Activated CD8-positive, alpha-beta memory T cell treated with anti-CD3 and anti-CD28 coated beads, Interleukin-2, amount 50 U/mL, for 24 hours (primary cell): ENCODE measurements at regions not wholly inside any gene's neighbourhood (a gene's known extent, or its start where the extent isn't known, plus 50 kb on each side); places are given as distances from the start of the nearest gene placed in this dataset.

ENCODE experiments used
- DNase-seq: peaks from one replicate; pipeline ENCODE4 v3.0.0-alpha.2; 2020; ENCODE audit errors: extremely low read depth

- DNase-seq, result no peak
Observed at GRCh38 chr4:14771094-14771493, 231.2 kb upstream of the CPEB2 start.

- DNase-seq, result no peak
Observed at GRCh38 chr4:14771504-14772175, 230.6 kb upstream of the CPEB2 start.

- DNase-seq, result no peak
Observed at GRCh38 chr4:14772388-14772787, 229.9 kb upstream of the CPEB2 start.

- DNase-seq, result peak; percentile 7
Observed at GRCh38 chr4:14783011-14783877, 219.0 kb upstream of the CPEB2 start.

GRCh38 chr4:14787221-14787620 lies 215.1 kb upstream of the CPEB2 start:
- DNase-seq, result no peak

GRCh38 chr4:14787894-14788293 lies 214.4 kb upstream of the CPEB2 start:
- DNase-seq, result no peak

GRCh38 chr4:14790494-14790893 lies 211.8 kb upstream of the CPEB2 start:
- no peak for DNase-seq

GRCh38 chr4:14792702-14793227 lies 209.5 kb upstream of the CPEB2 start:
- no peak for DNase-seq

GRCh38 chr4:14800977-14801376 lies 201.3 kb upstream of the CPEB2 start:
- DNase-seq, result no peak

- DNase-seq, result no peak
Observed at GRCh38 chr4:14802596-14802995, 199.7 kb upstream of the CPEB2 start.

- no peak for DNase-seq
Observed at GRCh38 chr4:14807856-14808255, 194.4 kb upstream of the CPEB2 start.

GRCh38 chr4:14809203-14809602 lies 193.1 kb upstream of the CPEB2 start:
- no peak for DNase-seq

GRCh38 chr4:14810121-14810520 lies 192.2 kb upstream of the CPEB2 start:
- no peak for DNase-seq

- DNase-seq, result no peak
Observed at GRCh38 chr4:14810568-14810967, 191.7 kb upstream of the CPEB2 start.

- DNase-seq, result no peak
Observed at GRCh38 chr4:14812101-14812500, 190.2 kb upstream of the CPEB2 start.

- no peak for DNase-seq
Observed at GRCh38 chr4:14816623-14817261, 185.5 kb upstream of the CPEB2 start.

GRCh38 chr4:14824189-14824588 lies 178.1 kb upstream of the CPEB2 start:
- no peak for DNase-seq

- no peak for DNase-seq
Observed at GRCh38 chr4:14827111-14827510, 175.2 kb upstream of the CPEB2 start.

- no peak for DNase-seq
Observed at GRCh38 chr4:14829795-14830194, 172.5 kb upstream of the CPEB2 start.

GRCh38 chr4:14831416-14831815 lies 170.9 kb upstream of the CPEB2 start:
- DNase-seq, result no peak

- DNase-seq, result no peak
Observed at GRCh38 chr4:14833053-14833452, 169.2 kb upstream of the CPEB2 start.

GRCh38 chr4:14834382-14834781 lies 167.9 kb upstream of the CPEB2 start:
- no peak for DNase-seq

- no peak for DNase-seq
Observed at GRCh38 chr4:14835288-14835687, 167.0 kb upstream of the CPEB2 start.
